ENCODE measurements at regions not wholly inside any gene's neighbourhood (a gene's known extent, or its start where the extent isn't known, plus 50 kb on each side); places are given as distances from the start of the nearest gene placed in this dataset.

GRCh38 chr11:80525663-80526405, 1085.0 kb upstream of the TENM4 start:
- TF ChIP-seq CTCF (IDR thresholded peaks at IDR 0.05) = no peak
- intact Hi-C loops (cut with DNase I; ENCODE audit: low total_unique reads) = no loop called here
- Histone ChIP-seq H3K4me1 (no peaks in the 10 kb centered on the region), H3K27ac (no peak overlapping the region), H3K36me3 (no peaks in the 10 kb centered on the region), H3K27me3 (no peaks in the 10 kb centered on the region), H3K9me3 (no peaks in the 10 kb centered on the region), H3K4me3 (no peak overlapping the region)
- DNase-seq = no peak

- DNase-seq = no peak
- no peaks in the 10 kb centered on the region for H3K27me3 ChIP-seq
- TF ChIP-seq CTCF (IDR thresholded peaks at IDR 0.05) = no peak
- no peaks in the 10 kb centered on the region for H3K36me3 ChIP-seq
- intact Hi-C loops (cut with DNase I; ENCODE audit: low total_unique reads) = no loop called here
- H3K27ac ChIP-seq = no peak overlapping the region
- H3K4me3 ChIP-seq = no peak overlapping the region
- H3K4me1 ChIP-seq = no peaks in the 10 kb centered on the region
- H3K9me3 ChIP-seq = no peaks in the 10 kb centered on the region
Measured at GRCh38 chr11:80524349-80524748, 1083.5 kb upstream of the TENM4 start.

DNA sequence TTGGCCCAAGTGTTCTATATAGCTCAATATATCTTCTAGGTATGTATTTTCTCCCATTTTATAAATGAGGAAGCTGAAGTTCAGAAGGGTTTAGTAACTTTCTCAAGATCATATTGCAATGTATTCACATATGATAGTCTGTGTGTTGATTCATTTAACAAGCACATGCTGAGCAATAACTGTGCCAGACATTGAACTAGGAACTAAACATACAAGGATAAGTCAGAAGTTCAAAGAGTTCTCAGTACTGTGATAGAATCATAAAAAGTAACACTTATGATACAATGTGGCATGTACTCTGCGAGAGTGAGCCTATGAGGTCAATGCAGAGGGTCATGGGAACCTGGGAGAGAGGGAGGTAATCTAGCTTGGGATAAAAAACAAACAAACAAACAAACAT, 1082.2 kb upstream of the TENM4 start:
- DNase-seq = no peak
- H3K27me3 ChIP-seq = no peaks in the 10 kb centered on the region
- no peak overlapping the region for H3K4me3 ChIP-seq
- H3K9me3 ChIP-seq = peaks cover 2 to 6% (median 3%) of the 10 kb centered on the region in 3 donors
- no peak for TF ChIP-seq CTCF (IDR thresholded peaks at IDR 0.05)
- no peak overlapping the region for H3K27ac ChIP-seq
- no peaks in the 10 kb centered on the region for H3K36me3 ChIP-seq
- intact Hi-C loops (cut with DNase I; ENCODE audit: low total_unique reads) = no loop called here
- no peaks in the 10 kb centered on the region for H3K4me1 ChIP-seq

- Histone ChIP-seq H3K4me1 (no peaks in the 10 kb centered on the region), H3K4me3 (no peak overlapping the region), H3K27me3 (no peaks in the 10 kb centered on the region), H3K9me3 (peaks cover 4 to 10% (median 8%) of the 10 kb centered on the region in 3 donors), H3K36me3 (no peaks in the 10 kb centered on the region), H3K27ac (no peak overlapping the region)
- intact Hi-C loops (cut with DNase I; ENCODE audit: low total_unique reads) = no loop called here
- TF ChIP-seq CTCF (IDR thresholded peaks at IDR 0.05) = no peak
- no peak for DNase-seq
Measured at GRCh38 chr11:80521592-80521991, 1080.8 kb upstream of the TENM4 start.

- no peak overlapping the region for H3K27ac ChIP-seq
- no peaks in the 10 kb centered on the region for H3K36me3 ChIP-seq
- intact Hi-C loops (cut with DNase I; ENCODE audit: low total_unique reads) = no loop called here
- no peak for DNase-seq
- peaks cover 4 to 10% (median 8%) of the 10 kb centered on the region in 3 donors for H3K9me3 ChIP-seq
- no peak for TF ChIP-seq CTCF (IDR thresholded peaks at IDR 0.05)
- no peaks in the 10 kb centered on the region for H3K4me1 ChIP-seq
- H3K27me3 ChIP-seq = no peaks in the 10 kb centered on the region
- no peak overlapping the region for H3K4me3 ChIP-seq
Measured at GRCh38 chr11:80520507-80520887, 1079.7 kb upstream of the TENM4 start.

Data from tibial artery (tissue), 4 donors.